K562 (cell line): ENCODE measurements at regions not wholly inside any gene's neighbourhood (a gene's known extent, or its start where the extent isn't known, plus 50 kb on each side); places are given as distances from the start of the nearest gene placed in this dataset.

ENCODE experiments used
- ARID1B ChIP-seq: fragments of 450-650 bp; IDR thresholded peaks from 2 replicates; pipeline ENCODE4 v1.6.1; 2016; ENCODE audit warnings: antibody characterized with exemption, mild to moderate bottlenecking, inconsistent platforms
- HSF4 ChIP-seq: fragments of 250-450 bp; sonication (Bioruptor Pico); IDR thresholded peaks from 2 replicates; pipeline ENCODE4 v2.1.2; 2022; ENCODE audit warnings: mild to moderate bottlenecking, moderate library complexity, borderline replicate concordance
- MYNN ChIP-seq, 2 experiments: sonication (generic); formaldehyde crosslinking in 1 of 2; IDR thresholded peaks; 2 replicates each; pipeline versions ENCODE4 v1.5.0 to v1.6.1; 2016 to 2020; ENCODE audit warnings: antibody characterized with exemption in 1 of 2, missing genetic modification reagents in 1 of 2
- PHF20 ChIP-seq: fragments of 450-650 bp; IDR thresholded peaks from 2 replicates; pipeline ENCODE4 v1.6.1; 2018; ENCODE audit not compliant: partially characterized antibody
- TEAD1 ChIP-seq, 2 experiments: fragments of 450-650 bp in 1 of 2; sonication (generic) in 1 of 2; formaldehyde crosslinking; IDR thresholded peaks; 2 replicates each; pipeline versions ENCODE4 v1.4.0 to v1.8.0; 2020 to 2022; ENCODE audit warnings: mild to moderate bottlenecking in 2 of 2, missing genetic modification reagents in 1 of 2
- ZNF253 ChIP-seq: fragments of 250-450 bp; sonication (Bioruptor Pico); conservative IDR thresholded peaks from 2 replicates; pipeline ENCODE4 v1.6.1; 2021; ENCODE audit warnings: mild to moderate bottlenecking
- ZNF324 ChIP-seq: fragments of 250-450 bp; sonication (Bioruptor Pico); IDR thresholded peaks from 2 replicates; pipeline ENCODE4 v1.4.0; 2020; ENCODE audit warnings: mild to moderate bottlenecking
- ZNF696 ChIP-seq: fragments of 250-450 bp; sonication (Bioruptor Pico); conservative IDR thresholded peaks from 2 replicates; pipeline ENCODE4 v1.4.0; 2020; ENCODE audit warnings: mild to moderate bottlenecking, moderate library complexity
- TF ChIP-seq, protein P1 (sequence below): fragments of 250-450 bp; sonication (Bioruptor Pico); IDR thresholded peaks from 2 replicates; pipeline ENCODE4 v1.5.0; 2021; ENCODE audit warnings: mild to moderate bottlenecking, moderate library complexity
- TF ChIP-seq, protein P2 (sequence below): fragments of 450-650 bp; IDR thresholded peaks from 2 replicates; pipeline ENCODE4 v1.6.1; 2016; ENCODE audit warnings: antibody characterized with exemption
- TF ChIP-seq, protein P3 (sequence below): fragments of 450-650 bp; formaldehyde crosslinking; conservative IDR thresholded peaks from 2 replicates; pipeline ENCODE4 v1.4.0; 2022; ENCODE audit warnings: mild to moderate bottlenecking, missing genetic modification characterization

DNA sequence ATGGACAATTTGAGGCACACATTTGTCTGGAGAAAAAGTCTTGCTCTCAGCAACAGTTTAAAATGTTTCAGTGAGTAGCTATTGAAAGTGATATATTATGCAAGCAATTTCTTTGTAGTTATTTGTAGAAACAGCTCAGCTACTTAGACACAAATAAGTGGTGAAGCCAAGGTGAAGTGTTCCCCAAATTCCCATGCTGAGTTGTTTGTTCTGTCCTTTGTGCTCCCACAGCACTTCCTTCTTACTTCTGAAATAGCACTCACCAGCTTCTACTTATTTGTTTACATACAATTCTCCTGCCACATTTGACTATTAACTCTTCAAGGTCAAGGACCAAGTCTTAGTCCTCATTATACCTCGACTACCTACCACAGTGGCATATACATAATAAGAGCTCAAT, 638.6 kb upstream of the LRRC4C start (continued):
- TF ChIP-seq, protein P1, sequence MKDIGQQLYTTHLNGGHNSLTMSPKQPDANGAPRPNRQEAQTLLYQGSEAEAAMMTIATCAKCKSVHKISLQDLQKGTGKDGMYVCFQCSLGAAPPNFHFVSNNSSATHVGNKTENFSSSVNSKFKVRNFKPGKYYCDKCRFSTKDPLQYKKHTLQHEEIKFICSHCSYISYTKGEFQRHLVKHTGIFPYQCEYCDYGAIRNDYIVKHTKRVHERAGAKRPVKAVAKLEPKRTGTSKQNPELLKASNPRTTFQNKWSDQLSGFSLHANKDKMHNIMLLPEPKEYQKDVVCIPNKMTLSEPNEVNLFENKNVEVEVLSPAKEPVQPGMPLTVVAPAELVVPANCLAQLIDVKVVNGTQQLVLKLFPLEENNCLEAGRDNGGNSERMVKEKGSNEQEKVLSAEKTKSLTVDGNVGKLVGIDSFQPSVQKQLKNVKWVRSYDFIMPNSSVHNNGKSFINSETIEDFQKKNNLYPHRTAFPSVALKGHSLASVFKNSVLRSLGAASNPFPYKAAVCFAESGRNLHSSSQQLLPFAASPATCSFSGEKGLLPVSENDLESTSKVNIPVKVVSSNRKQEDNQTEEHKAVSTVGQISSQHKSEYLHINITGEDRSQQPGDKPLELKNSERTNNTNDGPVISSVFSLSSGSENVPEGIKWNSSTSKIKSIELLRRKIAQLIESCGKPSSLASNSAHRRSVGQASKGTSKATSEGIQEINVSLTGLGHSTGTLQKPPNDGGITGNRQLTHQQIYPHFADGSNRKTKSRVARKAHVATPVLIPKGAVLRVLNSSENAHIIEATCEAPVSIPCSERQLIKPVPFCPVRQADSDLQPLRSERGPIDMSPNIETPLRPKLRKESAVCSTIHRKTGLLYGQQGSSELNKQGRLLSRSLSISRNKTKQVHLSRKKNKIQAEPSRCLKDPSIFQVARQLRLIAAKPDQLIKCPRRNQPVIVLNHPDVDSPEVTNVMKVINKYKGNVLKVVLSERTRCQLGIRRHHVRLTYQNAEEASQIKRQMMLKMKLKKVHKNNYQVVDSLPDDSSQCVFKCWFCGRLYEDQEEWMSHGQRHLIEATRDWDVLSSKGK (CRISPR knock-in tag) = no peak
- TF ChIP-seq, protein P2, sequence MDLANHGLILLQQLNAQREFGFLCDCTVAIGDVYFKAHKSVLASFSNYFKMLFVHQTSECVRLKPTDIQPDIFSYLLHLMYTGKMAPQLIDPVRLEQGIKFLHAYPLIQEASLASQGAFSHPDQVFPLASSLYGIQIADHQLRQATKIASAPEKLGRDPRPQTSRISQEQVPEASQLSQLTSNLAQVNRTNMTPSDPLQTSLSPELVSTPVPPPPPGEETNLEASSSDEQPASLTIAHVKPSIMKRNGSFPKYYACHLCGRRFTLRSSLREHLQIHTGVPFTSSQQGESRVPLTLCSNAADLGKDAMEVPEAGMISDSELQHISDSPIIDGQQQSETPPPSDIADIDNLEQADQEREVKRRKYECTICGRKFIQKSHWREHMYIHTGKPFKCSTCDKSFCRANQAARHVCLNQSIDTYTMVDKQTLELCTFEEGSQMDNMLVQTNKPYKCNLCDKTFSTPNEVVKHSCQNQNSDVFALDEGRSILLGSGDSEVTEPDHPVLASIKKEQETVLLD = no peak
- TF ChIP-seq ARID1B (no peak), PHF20 (no peak), HSF4 (CRISPR knock-in tag) (no peak), ZNF696 (CRISPR knock-in tag) (no peak), TEAD1 (CRISPR knock-in tag; IDR thresholded peaks at IDR 0.05) (no peak), ZNF253 (no peak), ZNF324 (no peak), MYNN (IDR thresholded peaks at IDR 0.05) (no peak), MYNN (CRISPR knock-in tag; IDR thresholded peaks at IDR 0.05) (no peak)
- TF ChIP-seq, protein P3, sequence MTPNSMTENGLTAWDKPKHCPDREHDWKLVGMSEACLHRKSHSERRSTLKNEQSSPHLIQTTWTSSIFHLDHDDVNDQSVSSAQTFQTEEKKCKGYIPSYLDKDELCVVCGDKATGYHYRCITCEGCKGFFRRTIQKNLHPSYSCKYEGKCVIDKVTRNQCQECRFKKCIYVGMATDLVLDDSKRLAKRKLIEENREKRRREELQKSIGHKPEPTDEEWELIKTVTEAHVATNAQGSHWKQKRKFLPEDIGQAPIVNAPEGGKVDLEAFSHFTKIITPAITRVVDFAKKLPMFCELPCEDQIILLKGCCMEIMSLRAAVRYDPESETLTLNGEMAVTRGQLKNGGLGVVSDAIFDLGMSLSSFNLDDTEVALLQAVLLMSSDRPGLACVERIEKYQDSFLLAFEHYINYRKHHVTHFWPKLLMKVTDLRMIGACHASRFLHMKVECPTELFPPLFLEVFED (CRISPR knock-in tag) = no peak
